GM23338 (cell line): ENCODE measurements at regions not wholly inside any gene's neighbourhood (a gene's known extent, or its start where the extent isn't known, plus 50 kb on each side); places are given as distances from the start of the nearest gene placed in this dataset.

ENCODE experiments used
- ATAC-seq: fragments of 200-7000 bp; cut with Tn5 transposase; 3 replicates; pipeline ENCODE4 v1.9.1; 2020
- DNase-seq: peaks from one replicate; pipeline ENCODE4 v3.0.0-alpha.2; 2015; ENCODE audit warnings: low spot score
- H2AFZ ChIP-seq: fragments of 200-600 bp; sonication (generic); 2 replicates; pipeline ENCODE4 v1.8.0; 2016; ENCODE audit warnings: antibody characterized with exemption, mild to moderate bottlenecking, moderate library complexity
- H3F3A ChIP-seq: fragments of 200-600 bp; sonication (generic); replicated peaks from 2 replicates; pipeline ENCODE4 v1.8.0; 2017; ENCODE audit warnings: antibody characterized with exemption, mixed run types, low read depth
- H3K27ac ChIP-seq: fragments of 200-600 bp; sonication (generic); 2 replicates; pipeline ENCODE4 v1.6.1; 2016; ENCODE audit warnings: low read depth
- H3K27me3 ChIP-seq: fragments of 200-600 bp; sonication (generic); 2 replicates; pipeline ENCODE4 v1.8.0; 2016; ENCODE audit warnings: mild to moderate bottlenecking, mixed run types, moderate library complexity; ENCODE audit not compliant: insufficient read depth
- H3K36me3 ChIP-seq: fragments of 200-600 bp; sonication (generic); 2 replicates; pipeline ENCODE4 v1.8.0; 2016; ENCODE audit warnings: mild to moderate bottlenecking; ENCODE audit not compliant: insufficient read depth
- H3K4me1 ChIP-seq: fragments of 200-600 bp; sonication (generic); 2 replicates; pipeline ENCODE4 v1.8.0; 2016; ENCODE audit warnings: mild to moderate bottlenecking, moderate library complexity; ENCODE audit not compliant: insufficient read depth
- H3K4me2 ChIP-seq: fragments of 200-600 bp; sonication (generic); 2 replicates; pipeline ENCODE4 v1.7.1; 2017; ENCODE audit warnings: mixed run types
- H3K4me3 ChIP-seq: fragments of 200-600 bp; sonication (generic); 2 replicates; pipeline ENCODE4 v1.6.1; 2016; ENCODE audit warnings: mixed run types
- H3K79me2 ChIP-seq: fragments of 200-600 bp; sonication (generic); replicated peaks from 2 replicates; pipeline ENCODE4 v1.8.0; 2017; ENCODE audit warnings: mild to moderate bottlenecking; ENCODE audit not compliant: insufficient read depth
- H3K9me2 ChIP-seq: fragments of 200-600 bp; sonication (generic); 2 replicates; pipeline ENCODE4 v1.8.0; 2017; ENCODE audit not compliant: insufficient read depth
- H4K20me1 ChIP-seq: fragments of 200-600 bp; sonication (generic); replicated peaks from 2 replicates; pipeline ENCODE4 v1.8.0; 2017; ENCODE audit warnings: mild to moderate bottlenecking; ENCODE audit not compliant: insufficient read depth
- H3K27ac Mint-ChIP-seq: 2 replicates; pipeline ENCODE4 v1.8.0; 2020; ENCODE audit warnings: inconsistent platforms, mild to moderate bottlenecking, moderate library complexity, mixed read lengths
- H3K27me3 Mint-ChIP-seq: 3 replicates; pipeline ENCODE4 v1.8.0; 2022; ENCODE audit warnings: low read depth, mild to moderate bottlenecking, moderate library complexity, mixed read lengths, inconsistent platforms; ENCODE audit not compliant: insufficient read depth, poor library complexity
- H3K36me3 Mint-ChIP-seq: 3 replicates; pipeline ENCODE4 v1.8.0; 2021; ENCODE audit warnings: low read depth, mild to moderate bottlenecking, inconsistent platforms, moderate library complexity, mixed read lengths
- H3K4me1 Mint-ChIP-seq: 3 replicates; pipeline ENCODE4 v1.8.0; 2020; ENCODE audit warnings: mild to moderate bottlenecking, inconsistent platforms, mixed read lengths
- H3K4me3 Mint-ChIP-seq: 3 replicates; pipeline ENCODE4 v1.8.0; 2021; ENCODE audit warnings: moderate library complexity, mild to moderate bottlenecking, inconsistent platforms, mixed read lengths
- H3K9me3 Mint-ChIP-seq: 3 replicates; pipeline ENCODE4 v1.8.0; 2020; ENCODE audit warnings: moderate library complexity, mild to moderate bottlenecking, inconsistent platforms, mixed read lengths
- CTCF ChIP-seq, 2 experiments: fragments of 200-600 bp in 1 of 2; sonication (generic) in 1 of 2; conservative IDR thresholded peaks; 2 replicates each; pipeline versions ENCODE4 v1.5.1 to v1.6.1; 2016 to 2017; ENCODE audit warnings: antibody characterized with exemption in 2 of 2, low read depth in 2 of 2, mild to moderate bottlenecking in 2 of 2, moderate library complexity in 1 of 2
- ETS1 ChIP-seq: IDR thresholded peaks from 2 replicates; pipeline ENCODE4 v1.6.1; 2016; ENCODE audit warnings: antibody characterized with exemption
- EZH2 ChIP-seq: fragments of 200-600 bp; sonication (generic); IDR thresholded peaks from one replicate; pipeline ENCODE4 v1.8.0; 2017; ENCODE audit warnings: antibody characterized with exemption, mild to moderate bottlenecking, low read depth; ENCODE audit not compliant: unreplicated experiment
- JUNB ChIP-seq: IDR thresholded peaks from one replicate; pipeline ENCODE4 v1.6.1; 2016; ENCODE audit warnings: antibody characterized with exemption; ENCODE audit not compliant: unreplicated experiment
- ZNF114 ChIP-seq: fragments of 250-450 bp; sonication (Bioruptor Pico); IDR thresholded peaks from 2 replicates; pipeline ENCODE4 v1.5.0; 2020; ENCODE audit warnings: mild to moderate bottlenecking, moderate library complexity
- ZNF331 ChIP-seq: fragments of 250-450 bp; sonication (Bioruptor Pico); IDR thresholded peaks from 2 replicates; pipeline ENCODE4 v1.5.0; 2020; ENCODE audit warnings: low read depth, mild to moderate bottlenecking, moderate library complexity
- ZNF462 ChIP-seq: fragments of 250-450 bp; sonication (Bioruptor Pico); IDR thresholded peaks from 2 replicates; pipeline ENCODE4 v1.5.0; 2020; ENCODE audit warnings: mild to moderate bottlenecking, moderate library complexity

- TF ChIP-seq ZNF462 (CRISPR knock-in tag) (no peak), JUNB (no peak), ZNF331 (no peak), EZH2 (no peak)
Measured at GRCh38 chr5:26681861-26682260, 356.5 kb downstream of the CDH9 start (continued).

GRCh38 chr5:26674846-26675245 lies 363.5 kb downstream of the CDH9 start:
- no peaks in the 10 kb centered on the region for H3F3A ChIP-seq
- H2AFZ ChIP-seq = no peak overlapping the region; the same call in 1 of the 2 replicates
- H3K4me3 ChIP-seq = no peak overlapping the region
- H3K4me3 Mint-ChIP-seq = no peak overlapping the region
- H3K4me1 ChIP-seq = no peaks in the 10 kb centered on the region
- H3K36me3 ChIP-seq = no peaks in the 10 kb centered on the region
- no peaks in the 10 kb centered on the region for H3K27me3 ChIP-seq
- DNase-seq (peak; percentile 4), ATAC-seq (no peak)
- H3K9me3 Mint-ChIP-seq = peaks cover 2% of the 10 kb centered on the region; the same call in 1 of the 3 replicates
- no peak overlapping the region for H3K27ac Mint-ChIP-seq
- H3K36me3 Mint-ChIP-seq = no peaks in the 10 kb centered on the region
- no peak overlapping the region for H3K27ac ChIP-seq
- no peaks in the 10 kb centered on the region for H3K27me3 Mint-ChIP-seq
- H3K4me2 ChIP-seq = no peak overlapping the region
- no peaks in the 10 kb centered on the region for H3K79me2 ChIP-seq
- no peaks in the 10 kb centered on the region; the same call in 2 of the 3 replicates for H3K4me1 Mint-ChIP-seq
- no peaks in the 10 kb centered on the region for H4K20me1 ChIP-seq
- H3K9me2 ChIP-seq = 0 out of 2 replicates have a peak, but pooled peaks cover 5% of the 10 kb centered on the region
- no peak for TF ChIP-seq EZH2
- no peak for TF ChIP-seq CTCF (conservative IDR thresholded peaks at IDR 0.05; ENCODE audit: low read depth in 2 of 2)
- no peak for TF ChIP-seq ETS1
- TF ChIP-seq ZNF114 = no peak
- no peak for TF ChIP-seq ZNF462 (CRISPR knock-in tag)
